Memory B cell (primary cell): ENCODE measurements at regions not wholly inside any gene's neighbourhood (a gene's known extent, or its start where the extent isn't known, plus 50 kb on each side); places are given as distances from the start of the nearest gene placed in this dataset.

ENCODE experiments used
- ATAC-seq: fragments of 150-1000 bp; cut with Tn5 transposase; 2 replicates; pipeline ENCODE4 v1.10.0; 2021; ENCODE audit warnings: low read depth, mild to moderate bottlenecking, moderate library complexity
- DNase-seq, 2 donors: peaks; one replicate each; pipeline ENCODE4 v3.0.0; 2022; ENCODE audit warnings: low spot score in 2 of 2
- H3K27ac Mint-ChIP-seq: one replicate; pipeline ENCODE4 v1.8.0; 2022; ENCODE audit warnings: mild to moderate bottlenecking, moderate library complexity, mixed read lengths
- H3K27me3 Mint-ChIP-seq: one replicate; pipeline ENCODE4 v1.8.0; 2022; ENCODE audit warnings: mixed read lengths
- H3K36me3 Mint-ChIP-seq: one replicate; pipeline ENCODE4 v1.8.0; 2022; ENCODE audit warnings: mild to moderate bottlenecking, mixed read lengths
- H3K4me1 Mint-ChIP-seq: one replicate; pipeline ENCODE4 v1.8.0; 2022; ENCODE audit warnings: mixed read lengths
- H3K4me3 Mint-ChIP-seq: one replicate; pipeline ENCODE4 v1.8.0; 2022; ENCODE audit warnings: mild to moderate bottlenecking, moderate library complexity, mixed read lengths
- H3K9me3 Mint-ChIP-seq: one replicate; pipeline ENCODE4 v1.8.0; 2022; ENCODE audit warnings: mixed read lengths

DNA sequence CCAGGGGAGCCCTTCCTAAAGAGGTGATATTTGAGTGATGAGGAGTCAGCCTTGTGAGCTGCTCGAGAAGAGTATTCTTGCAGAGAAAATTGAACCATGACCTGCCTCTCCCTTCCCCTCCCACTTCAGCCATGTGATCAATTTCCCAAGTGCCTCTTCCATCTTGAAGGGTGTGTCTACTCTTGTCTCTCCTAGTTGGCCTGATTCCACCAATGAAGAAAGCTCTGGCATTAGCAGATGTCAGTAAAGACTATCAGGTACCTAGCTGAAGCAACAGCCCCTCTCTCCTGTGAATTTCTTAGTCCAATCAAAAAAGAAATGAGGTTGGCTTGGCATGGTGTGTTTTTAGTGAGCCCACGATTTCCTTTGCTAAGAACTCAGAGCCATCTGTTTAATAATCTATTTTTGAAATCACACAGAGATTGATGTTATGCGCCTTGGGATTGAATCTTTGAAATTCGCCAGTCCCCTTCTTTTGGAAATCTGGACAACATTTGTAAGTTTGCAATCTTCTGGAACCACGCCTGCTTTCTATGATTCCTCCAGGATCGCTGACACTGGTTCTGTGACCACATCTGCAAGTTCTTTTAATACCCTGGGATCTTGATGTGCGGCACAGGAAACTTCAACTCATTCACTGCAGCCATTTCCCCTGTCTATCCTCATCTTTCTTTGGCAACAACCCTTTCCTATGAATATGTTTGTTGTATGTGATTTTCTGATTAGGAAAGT lies 404.6 kb downstream of the DMRT2 start:
- ATAC-seq (no peak), DNase-seq (no peak)
- Mint-ChIP-seq H3K27ac (no peak overlapping the region), H3K4me1 (no peaks in the 10 kb centered on the region), H3K36me3 (no peaks in the 10 kb centered on the region), H3K27me3 (peaks cover 8% of the 10 kb centered on the region), H3K9me3 (peaks cover 2% of the 10 kb centered on the region), H3K4me3 (no peak overlapping the region)

- no peak overlapping the region for H3K4me3 Mint-ChIP-seq
- H3K9me3 Mint-ChIP-seq: peaks cover 2% of the 10 kb centered on the region
- H3K27ac Mint-ChIP-seq: no peak overlapping the region
- DNase-seq (no peak), ATAC-seq (no peak)
- no peaks in the 10 kb centered on the region for H3K36me3 Mint-ChIP-seq
- H3K27me3 Mint-ChIP-seq: peaks cover 8% of the 10 kb centered on the region
- H3K4me1 Mint-ChIP-seq: peaks cover 2% of the 10 kb centered on the region
Measured at GRCh38 chr9:1455766-1456165, 405.6 kb downstream of the DMRT2 start.

- H3K27me3 Mint-ChIP-seq: peaks cover 8% of the 10 kb centered on the region
- no peak for DNase-seq
- peaks cover 2% of the 10 kb centered on the region for H3K4me1 Mint-ChIP-seq
- H3K36me3 Mint-ChIP-seq: no peaks in the 10 kb centered on the region
- no peak overlapping the region for H3K4me3 Mint-ChIP-seq
- peaks cover 2% of the 10 kb centered on the region for H3K9me3 Mint-ChIP-seq
- no peak overlapping the region for H3K27ac Mint-ChIP-seq
- no peak for ATAC-seq
Measured at GRCh38 chr9:1456301-1457024, 406.3 kb downstream of the DMRT2 start.

- Mint-ChIP-seq H3K36me3 (no peaks in the 10 kb centered on the region), H3K4me3 (no peak overlapping the region), H3K9me3 (no peaks in the 10 kb centered on the region), H3K4me1 (peaks cover 2% of the 10 kb centered on the region), H3K27ac (no peak overlapping the region), H3K27me3 (peaks cover 8% of the 10 kb centered on the region)
- DNase-seq (no peak), ATAC-seq (no peak)
Measured at GRCh38 chr9:1457460-1457859, 407.3 kb downstream of the DMRT2 start.

DNA sequence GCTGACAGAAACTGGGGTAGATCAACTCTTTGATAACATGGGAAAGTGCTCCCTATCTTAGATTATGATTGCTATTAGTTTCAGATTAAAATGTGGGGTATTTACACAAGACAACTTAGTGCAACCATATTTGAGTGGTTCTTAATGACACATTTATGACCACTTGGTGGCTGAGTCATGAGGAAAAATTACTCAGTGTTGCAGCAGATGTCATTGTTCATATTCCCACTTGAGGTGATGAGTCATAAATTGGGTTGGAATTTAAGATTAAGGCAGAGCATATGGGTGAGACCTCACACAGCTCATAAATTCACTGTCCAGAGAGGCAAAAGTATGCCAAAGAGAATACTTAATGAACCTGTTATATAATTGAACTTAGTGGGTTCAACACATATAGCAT lies 408.3 kb downstream of the DMRT2 start:
- DNase-seq: no peak
- no peak overlapping the region for H3K4me3 Mint-ChIP-seq
- peaks cover 2% of the 10 kb centered on the region for H3K4me1 Mint-ChIP-seq
- no peaks in the 10 kb centered on the region for H3K9me3 Mint-ChIP-seq
- H3K27ac Mint-ChIP-seq: no peak overlapping the region
- H3K27me3 Mint-ChIP-seq: peaks cover 6% of the 10 kb centered on the region
- no peak for ATAC-seq
- no peaks in the 10 kb centered on the region for H3K36me3 Mint-ChIP-seq

GRCh38 chr9:1460143-1460769 lies 410.1 kb downstream of the DMRT2 start:
- Mint-ChIP-seq H3K4me1 (peaks cover 2% of the 10 kb centered on the region), H3K4me3 (no peak overlapping the region), H3K36me3 (no peaks in the 10 kb centered on the region), H3K27me3 (no peaks in the 10 kb centered on the region), H3K9me3 (no peaks in the 10 kb centered on the region), H3K27ac (no peak overlapping the region)
- ATAC-seq (no peak), DNase-seq (no peak)

DNA sequence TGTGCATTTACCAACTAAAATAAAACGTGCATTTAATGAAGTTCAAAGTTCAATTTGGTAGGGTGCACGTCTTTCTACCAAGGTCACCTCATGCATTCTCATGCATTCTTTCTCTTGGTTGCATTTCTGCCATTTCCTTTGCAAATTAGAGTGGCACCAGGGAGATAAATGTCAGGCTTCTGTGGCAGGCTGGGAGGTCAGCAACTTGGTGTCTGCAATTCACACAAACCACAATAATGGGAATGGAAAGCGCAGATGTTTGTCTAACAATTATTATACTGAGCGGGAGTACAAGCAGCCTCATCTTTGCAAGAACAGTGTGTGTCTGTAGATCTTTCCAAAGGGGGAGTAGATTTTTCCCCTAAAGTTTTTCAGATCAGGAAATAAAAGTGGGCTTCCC lies 411.7 kb downstream of the DMRT2 start:
- no peak for DNase-seq
- no peaks in the 10 kb centered on the region for H3K27me3 Mint-ChIP-seq
- no peaks in the 10 kb centered on the region for H3K9me3 Mint-ChIP-seq
- peaks cover 2% of the 10 kb centered on the region for H3K4me1 Mint-ChIP-seq
- no peaks in the 10 kb centered on the region for H3K36me3 Mint-ChIP-seq
- H3K4me3 Mint-ChIP-seq: no peak overlapping the region
- no peak for ATAC-seq
- no peak overlapping the region for H3K27ac Mint-ChIP-seq

DNA sequence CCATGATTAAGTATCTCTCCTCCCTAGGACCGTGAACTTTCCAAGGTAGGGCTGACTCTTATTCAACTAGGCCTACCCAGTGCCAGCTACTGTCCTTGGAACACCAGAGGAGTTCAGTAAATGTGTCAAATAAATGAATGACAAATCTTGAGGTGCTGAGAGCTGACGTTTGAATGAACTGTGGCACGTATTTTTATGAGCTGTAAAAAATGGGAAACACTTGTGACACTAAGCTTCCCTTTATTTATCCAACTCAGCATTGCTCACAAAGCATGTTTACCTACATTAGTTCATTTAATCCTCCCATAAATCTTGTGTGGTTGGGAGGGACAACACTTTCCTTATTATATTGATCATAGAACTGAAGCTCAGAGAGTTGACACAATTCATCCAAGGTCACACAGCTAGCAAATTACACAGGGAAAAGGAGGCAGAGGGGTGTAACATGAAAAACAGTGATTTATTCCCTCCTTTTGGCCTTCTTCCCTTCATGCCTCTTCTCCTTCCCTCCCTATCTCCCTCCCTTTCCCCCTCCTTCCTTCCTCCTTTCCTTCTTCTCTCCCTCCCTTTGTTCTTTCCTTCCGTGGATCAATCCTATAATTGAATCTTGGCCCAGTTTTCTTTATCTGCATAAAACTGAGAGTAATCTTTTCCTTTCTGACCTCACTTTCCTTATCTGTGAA lies 412.6 kb downstream of the DMRT2 start:
- ATAC-seq (no peak), DNase-seq (no peak)
- no peak overlapping the region for H3K4me3 Mint-ChIP-seq
- H3K4me1 Mint-ChIP-seq: peaks cover 2% of the 10 kb centered on the region
- H3K27me3 Mint-ChIP-seq: no peaks in the 10 kb centered on the region
- H3K9me3 Mint-ChIP-seq: no peaks in the 10 kb centered on the region
- H3K36me3 Mint-ChIP-seq: no peaks in the 10 kb centered on the region
- H3K27ac Mint-ChIP-seq: no peak overlapping the region

- ATAC-seq (no peak), DNase-seq (no peak)
- H3K27ac Mint-ChIP-seq: no peak overlapping the region
- H3K4me1 Mint-ChIP-seq: no peaks in the 10 kb centered on the region
- H3K9me3 Mint-ChIP-seq: peaks cover 3% of the 10 kb centered on the region
- no peaks in the 10 kb centered on the region for H3K36me3 Mint-ChIP-seq
- H3K27me3 Mint-ChIP-seq: peaks cover 2% of the 10 kb centered on the region
- no peak overlapping the region for H3K4me3 Mint-ChIP-seq
Measured at GRCh38 chr9:1469996-1470395, 419.8 kb downstream of the DMRT2 start.

- DNase-seq: no peak
- ATAC-seq: no peak
- Mint-ChIP-seq H3K27me3 (peaks cover 2% of the 10 kb centered on the region), H3K9me3 (peaks cover 3% of the 10 kb centered on the region), H3K4me1 (no peaks in the 10 kb centered on the region), H3K27ac (no peak overlapping the region), H3K36me3 (no peaks in the 10 kb centered on the region), H3K4me3 (no peak overlapping the region)
Measured at GRCh38 chr9:1473956-1474634, 423.9 kb downstream of the DMRT2 start.

- no peak for ATAC-seq
- peaks cover 2% of the 10 kb centered on the region for H3K27me3 Mint-ChIP-seq
- DNase-seq: no peak
- no peak overlapping the region for H3K4me3 Mint-ChIP-seq
- no peaks in the 10 kb centered on the region for H3K36me3 Mint-ChIP-seq
- H3K27ac Mint-ChIP-seq: no peak overlapping the region
- peaks cover 3% of the 10 kb centered on the region for H3K9me3 Mint-ChIP-seq
- H3K4me1 Mint-ChIP-seq: no peaks in the 10 kb centered on the region
Measured at GRCh38 chr9:1474671-1475070, 424.5 kb downstream of the DMRT2 start.

- no peak overlapping the region for H3K27ac Mint-ChIP-seq
- peaks cover 5% of the 10 kb centered on the region for H3K27me3 Mint-ChIP-seq
- H3K4me3 Mint-ChIP-seq: no peak overlapping the region
- ATAC-seq (no peak), DNase-seq (no peak)
- peaks cover 3% of the 10 kb centered on the region for H3K9me3 Mint-ChIP-seq
- no peaks in the 10 kb centered on the region for H3K4me1 Mint-ChIP-seq
- no peaks in the 10 kb centered on the region for H3K36me3 Mint-ChIP-seq
Measured at GRCh38 chr9:1490341-1491232, 440.4 kb downstream of the DMRT2 start.

GRCh38 chr9:1492156-1492555 lies 442.0 kb downstream of the DMRT2 start:
- H3K9me3 Mint-ChIP-seq: peaks cover 3% of the 10 kb centered on the region

More at GRCh38 chr9:1492156-1492555, 442.0 kb downstream of the DMRT2 start:
- H3K27me3 Mint-ChIP-seq: peaks cover 7% of the 10 kb centered on the region
- H3K27ac Mint-ChIP-seq: no peak overlapping the region
- H3K4me3 Mint-ChIP-seq: no peak overlapping the region
- ATAC-seq (no peak), DNase-seq (no peak)
- no peaks in the 10 kb centered on the region for H3K36me3 Mint-ChIP-seq
- no peaks in the 10 kb centered on the region for H3K4me1 Mint-ChIP-seq
